ENCODE measurements at regions not wholly inside any gene's neighbourhood (a gene's known extent, or its start where the extent isn't known, plus 50 kb on each side); places are given as distances from the start of the nearest gene placed in this dataset.

- WGBS: 64% methylated on average over 10 of the region's 10 CpGs
- intact Hi-C loops (cut with DNase I): no loop called here
- no peak for DNase-seq (ENCODE audit: extremely low spot score)
- TF ChIP-seq POLR2A (IDR thresholded peaks at IDR 0.05; ENCODE audit: low read depth) (no peak), POLR2AphosphoS5 (IDR thresholded peaks at IDR 0.05) (no peak), EP300 (IDR thresholded peaks at IDR 0.05) (no peak), CTCF (IDR thresholded peaks at IDR 0.05) (no peak)
- Histone ChIP-seq H3K4me1 (peaks cover 0 to 4% (median 2%) of the 10 kb centered on the region in 4 donors), H3K27me3 (no peaks in the 10 kb centered on the region), H3K27ac (replicated peaks in 1 of 4) (no peak overlapping the region), H3K9me3 (no peaks in the 10 kb centered on the region), H3K4me3 (no peak overlapping the region), H3K36me3 (no peaks in the 10 kb centered on the region)
Observed at GRCh38 chr3:171974986-171975837, 64.2 kb upstream of the FNDC3B start.

GRCh38 chr3:171976526-171976925 is 62.9 kb upstream of the FNDC3B start:
- no peaks in the 10 kb centered on the region for H3K36me3 ChIP-seq
- no peaks in the 10 kb centered on the region for H3K27me3 ChIP-seq
- H3K27ac ChIP-seq (replicated peaks in 1 of 4): no peak overlapping the region
- no peak for DNase-seq (ENCODE audit: extremely low spot score)
- no peak overlapping the region for H3K4me3 ChIP-seq
- H3K4me1 ChIP-seq: peaks cover 0 to 4% (median 0%) of the 10 kb centered on the region in 4 donors
- 71% methylated on average over 3 of the region's 3 CpGs for WGBS
- H3K9me3 ChIP-seq: no peaks in the 10 kb centered on the region
- intact Hi-C loops (cut with DNase I): no loop called here
- TF ChIP-seq POLR2AphosphoS5 (IDR thresholded peaks at IDR 0.05) (no peak), CTCF (IDR thresholded peaks at IDR 0.05) (no peak), POLR2A (IDR thresholded peaks at IDR 0.05; ENCODE audit: low read depth) (no peak), EP300 (IDR thresholded peaks at IDR 0.05) (no peak)

- Histone ChIP-seq H3K27me3 (no peaks in the 10 kb centered on the region), H3K36me3 (no peaks in the 10 kb centered on the region), H3K27ac (replicated peaks in 1 of 4) (no peak overlapping the region), H3K4me1 (peaks cover 0 to 4% (median 0%) of the 10 kb centered on the region in 4 donors), H3K4me3 (no peak overlapping the region), H3K9me3 (no peaks in the 10 kb centered on the region)
- intact Hi-C loops (cut with DNase I): no loop called here
- TF ChIP-seq POLR2AphosphoS5 (IDR thresholded peaks at IDR 0.05): no peak
- no peak for TF ChIP-seq EP300 (IDR thresholded peaks at IDR 0.05)
- TF ChIP-seq POLR2A (IDR thresholded peaks at IDR 0.05; ENCODE audit: low read depth): no peak
- no peak for TF ChIP-seq CTCF (IDR thresholded peaks at IDR 0.05)
- WGBS: 94% methylated on average over 6 of the region's 7 CpGs
- no peak for DNase-seq (ENCODE audit: extremely low spot score)
Observed at GRCh38 chr3:171977441-171977840, 61.9 kb upstream of the FNDC3B start.

GRCh38 chr3:171977860-171978259 is 61.5 kb upstream of the FNDC3B start:
- 89% methylated on average over 2 of the region's 2 CpGs for WGBS
- no peak overlapping the region for H3K4me3 ChIP-seq
- no peaks in the 10 kb centered on the region for H3K36me3 ChIP-seq
- H3K4me1 ChIP-seq: peaks cover 0 to 4% (median 2%) of the 10 kb centered on the region in 4 donors
- DNase-seq (ENCODE audit: extremely low spot score): no peak
- intact Hi-C loops (cut with DNase I): no loop called here
- H3K9me3 ChIP-seq: no peaks in the 10 kb centered on the region
- H3K27ac ChIP-seq (replicated peaks in 1 of 4): no peak overlapping the region
- no peak for TF ChIP-seq EP300 (IDR thresholded peaks at IDR 0.05)
- TF ChIP-seq POLR2AphosphoS5 (IDR thresholded peaks at IDR 0.05): no peak
- TF ChIP-seq POLR2A (IDR thresholded peaks at IDR 0.05; ENCODE audit: low read depth): no peak
- no peak for TF ChIP-seq CTCF (IDR thresholded peaks at IDR 0.05)
- no peaks in the 10 kb centered on the region for H3K27me3 ChIP-seq

Data from esophagus muscularis mucosa (tissue), 4 donors.